IMR-90 (cell line): ENCODE measurements at regions not wholly inside any gene's neighbourhood (a gene's known extent, or its start where the extent isn't known, plus 50 kb on each side); places are given as distances from the start of the nearest gene placed in this dataset.

Experiments used
- ATAC-seq: fragments of 200-7000 bp; cut with Tn5 transposase; 2 replicates; pipeline ENCODE4 v1.9.1; 2020; ENCODE audit warnings: low read depth, mild to moderate bottlenecking, moderate library complexity
- BruUV-seq: library from RNA; stranded (reverse); fragments of 400-500 nt; replicated peaks from 2 replicates; lab custom pipeline; 2021; lab: Mats Ljungman, UMichigan
- CTCF ChIA-PET: fragments of 300-600 bp; formaldehyde crosslinking; extraction: SDS; loops from one replicate; lab custom pipeline; 2021; ENCODE audit warnings: antibody characterized with exemption; lab: Yijun Ruan, JAX
- POLR2A ChIA-PET: fragments of 300-600 bp; sonication (Branson Sonifier 250); formaldehyde crosslinking; loops from one replicate; lab custom pipeline; 2022; ENCODE audit warnings: antibody characterized with exemption; ENCODE audit not compliant: unreplicated experiment; lab: Charles Lee
- DNase-seq: peaks from one replicate; pipeline ENCODE4 v3.0.0; 2013
- H2AFZ ChIP-seq: replicated peaks from 2 replicates; pipeline ENCODE3; 2013; ENCODE audit warnings: low read length, mild to moderate bottlenecking; ENCODE audit not compliant: poor library complexity
- H2AK5ac ChIP-seq: 2 replicates; pipeline ENCODE4 v1.6.1; 2013; ENCODE audit warnings: low read depth, low read length, inconsistent platforms
- H2AK9ac ChIP-seq: replicated peaks from 2 replicates; pipeline ENCODE3; 2013; ENCODE audit warnings: mild to moderate bottlenecking, low read depth, low read length, moderate library complexity; ENCODE audit not compliant: poor library complexity
- H2BK120ac ChIP-seq: 2 replicates; pipeline ENCODE4 v1.6.1; 2013; ENCODE audit warnings: low read depth, low read length, inconsistent platforms
- H2BK15ac ChIP-seq: 3 replicates; pipeline ENCODE4 v1.6.1; 2013; ENCODE audit warnings: low read depth, low read length, inconsistent platforms
- H2BK20ac ChIP-seq: 2 replicates; pipeline ENCODE4 v1.6.1; 2013; ENCODE audit warnings: low read depth, mild to moderate bottlenecking, inconsistent platforms, low read length, moderate library complexity
- H2BK5ac ChIP-seq: 2 replicates; pipeline ENCODE4 v1.6.1; 2013; ENCODE audit warnings: mild to moderate bottlenecking, low read depth, low read length, inconsistent platforms; ENCODE audit not compliant: poor library complexity, severe bottlenecking
- H3K14ac ChIP-seq: replicated peaks from 2 replicates; pipeline ENCODE4 v1.6.1; 2013; ENCODE audit warnings: low read depth, low read length, inconsistent platforms
- H3K18ac ChIP-seq: 2 replicates; pipeline ENCODE4 v1.6.1; 2013; ENCODE audit warnings: low read depth, low read length, control low read depth
- H3K23ac ChIP-seq: 2 replicates; pipeline ENCODE4 v1.6.1; 2013; ENCODE audit warnings: low read depth, low read length, inconsistent platforms
- H3K27ac ChIP-seq: 2 replicates; pipeline ENCODE4 v1.5.1; 2013; ENCODE audit warnings: mild to moderate bottlenecking, control low read depth, low read length; ENCODE audit not compliant: insufficient read depth
- H3K27me3 ChIP-seq: 2 replicates; pipeline ENCODE4 v1.6.1; 2013; ENCODE audit warnings: low read length; ENCODE audit not compliant: control insufficient read depth, insufficient read depth
- H3K36me3 ChIP-seq: 2 replicates; pipeline ENCODE4 v1.6.1; 2013; ENCODE audit warnings: low read length, mixed read lengths; ENCODE audit not compliant: control insufficient read depth, insufficient read depth
- H3K4ac ChIP-seq: 2 replicates; pipeline ENCODE4 v1.6.1; 2013; ENCODE audit warnings: low read depth, low read length, inconsistent platforms
- H3K4me1 ChIP-seq: 2 replicates; pipeline ENCODE4 v1.6.1; 2013; ENCODE audit warnings: low read length, mixed read lengths; ENCODE audit not compliant: control insufficient read depth, insufficient read depth
- H3K4me2 ChIP-seq: 2 replicates; pipeline ENCODE4 v1.6.1; 2013; ENCODE audit warnings: low read depth, mild to moderate bottlenecking, control low read depth, low read length, moderate library complexity
- H3K4me3 ChIP-seq: 2 replicates; pipeline ENCODE4 v1.5.1; 2013; ENCODE audit warnings: low read depth, mild to moderate bottlenecking, control low read depth, low read length, moderate library complexity; ENCODE audit not compliant: insufficient read depth
- H3K56ac ChIP-seq: 2 replicates; pipeline ENCODE4 v1.6.1; 2013; ENCODE audit warnings: low read length, inconsistent platforms; ENCODE audit not compliant: insufficient read depth; ENCODE audit errors: extremely low read depth
- H3K79me1 ChIP-seq, 2 experiments: 2 replicates each; pipeline ENCODE4 v1.6.1; 2013; ENCODE audit warnings: low read length in 2 of 2, inconsistent platforms in 1 of 2, low read depth in 1 of 2
- H3K9ac ChIP-seq: 2 replicates; pipeline ENCODE4 v1.6.1; 2013; ENCODE audit warnings: low read depth, low read length, control low read depth
- H3K9me1 ChIP-seq: 2 replicates; pipeline ENCODE4 v1.6.1; 2013; ENCODE audit warnings: low read length, inconsistent platforms; ENCODE audit not compliant: insufficient read depth
- H3K9me3 ChIP-seq: 2 replicates; pipeline ENCODE4 v1.6.1; 2013; ENCODE audit warnings: low read length; ENCODE audit not compliant: control insufficient read depth, insufficient read depth
- H4K20me1 ChIP-seq: 2 replicates; pipeline ENCODE4 v1.6.1; 2013; ENCODE audit warnings: low read length, inconsistent platforms; ENCODE audit not compliant: insufficient read depth
- H4K5ac ChIP-seq: 2 replicates; pipeline ENCODE4 v1.6.1; 2013; ENCODE audit warnings: mild to moderate bottlenecking, low read depth, low read length, control low read depth
- H4K8ac ChIP-seq, 2 experiments: 2 replicates each; pipeline ENCODE4 v1.6.1; 2013; ENCODE audit warnings: low read depth in 2 of 2, low read length in 2 of 2, control low read depth in 1 of 2, inconsistent platforms in 1 of 2
- H4K91ac ChIP-seq: 2 replicates; pipeline ENCODE4 v1.6.1; 2013; ENCODE audit warnings: low read depth, low read length, inconsistent platforms; ENCODE audit not compliant: insufficient read depth
- CEBPB ChIP-seq: IDR thresholded peaks from 2 replicates; pipeline ENCODE4 v1.6.1; 2012; ENCODE audit warnings: low read depth, low read length, improper control_type of control experiment
- USF2 ChIP-seq: fragments of 150-350 bp; IDR thresholded peaks from 2 replicates; pipeline ENCODE4 v1.6.1; 2017; ENCODE audit warnings: mild to moderate bottlenecking, antibody characterized with exemption, low read length, low read depth
- WGBS, 2 experiments: methylation state at CpG; one replicate each; pipeline versions ENCODE4 v1.1.5 to v1.1.7; 2013; ENCODE audit warnings: missing lambda C conversion rate in 2 of 2; ENCODE audit not compliant: insufficient read length in 1 of 2; ENCODE audit errors: extremely low coverage in 2 of 2; 5-methylcytosine and 5-hydroxymethylcytosine counted together
- dilution Hi-C: fragments of 300-500 bp; cut with HindIII; formaldehyde crosslinking; loops from one replicate; pipeline ENCODE4 v1.14.3; 2018; ENCODE audit warnings: low sequenced_read_pairs; ENCODE audit not compliant: unreplicated experiment
- in situ Hi-C: fragments of 300-500 bp; cut with MboI; formaldehyde crosslinking; loops from 3 replicates; pipeline ENCODE4 v1.14.3; 2019; ENCODE audit warnings: low sequenced_read_pairs, inconsistent platforms, mixed read lengths
- intact Hi-C: fragments of 100-400 bp; cut with micrococcal nuclease; formaldehyde crosslinking; loops from 2 replicates; pipeline ENCODE4 v1.10.0; 2022

GRCh38 chr3:81839504-81840094 lies 78.2 kb upstream of the GBE1 start:
- no peaks in the 10 kb centered on the region for H3K9me1 ChIP-seq
- WGBS, 2 experiments: no CpG with 5 or more reads among the region's 4 CpGs
- no peak overlapping the region for H2AK5ac ChIP-seq
- no peak overlapping the region for H3K23ac ChIP-seq
- H2BK120ac ChIP-seq: no peak overlapping the region
- H4K20me1 ChIP-seq: no peaks in the 10 kb centered on the region
- H3K9me3 ChIP-seq: no peaks in the 10 kb centered on the region
- no peak overlapping the region for H2BK15ac ChIP-seq
- H3K36me3 ChIP-seq: no peaks in the 10 kb centered on the region
- H2AFZ ChIP-seq: no peak overlapping the region
- no peak overlapping the region for H3K27ac ChIP-seq
- H4K91ac ChIP-seq: no peak overlapping the region
- dilution Hi-C loops: no loop called here
- no peaks in the 10 kb centered on the region for H3K4me1 ChIP-seq
- H3K14ac ChIP-seq: no peak overlapping the region
- intact Hi-C loops: no loop called here
- ChIA-PET POLR2A (no interaction called here), CTCF (no interaction called here)
- no peak overlapping the region for H3K4me3 ChIP-seq
- no peak overlapping the region for H4K8ac ChIP-seq
- ATAC-seq: no peak
- no peak for DNase-seq
- TF ChIP-seq USF2 (no peak), CEBPB (no peak)
- no peak overlapping the region for H3K9ac ChIP-seq
- no peak overlapping the region for H3K4ac ChIP-seq
- H3K79me1 ChIP-seq: no peaks in the 10 kb centered on the region
- no peak overlapping the region for H3K56ac ChIP-seq
- no peak overlapping the region for H3K18ac ChIP-seq
- H2BK5ac ChIP-seq: no peak overlapping the region
- no peaks in the 10 kb centered on the region for H3K27me3 ChIP-seq
- BruUV-seq: no TSS peak
- no peak overlapping the region for H2BK20ac ChIP-seq
- H4K5ac ChIP-seq: no peak overlapping the region
- no peak overlapping the region for H3K4me2 ChIP-seq
- no peak overlapping the region for H2AK9ac ChIP-seq
- in situ Hi-C loops: no loop called here
